GM18498 (cell line): ENCODE measurements at regions not wholly inside any gene's neighbourhood (a gene's known extent, or its start where the extent isn't known, plus 50 kb on each side); places are given as distances from the start of the nearest gene placed in this dataset.
"Not testable (repeated sequence)": the region's sequence is repeated elsewhere in the genome, so short reads cannot be mapped to it uniquely, and the experiment has no call there.

Source experiments
- ATAC-seq: cut with Tn5 transposase; IDR thresholded peaks from one replicate; pipeline ENCODE4 v1.9.1; 2021; ENCODE audit warnings: mild to moderate bottlenecking, moderate library complexity; ENCODE audit not compliant: unreplicated experiment

DNA sequence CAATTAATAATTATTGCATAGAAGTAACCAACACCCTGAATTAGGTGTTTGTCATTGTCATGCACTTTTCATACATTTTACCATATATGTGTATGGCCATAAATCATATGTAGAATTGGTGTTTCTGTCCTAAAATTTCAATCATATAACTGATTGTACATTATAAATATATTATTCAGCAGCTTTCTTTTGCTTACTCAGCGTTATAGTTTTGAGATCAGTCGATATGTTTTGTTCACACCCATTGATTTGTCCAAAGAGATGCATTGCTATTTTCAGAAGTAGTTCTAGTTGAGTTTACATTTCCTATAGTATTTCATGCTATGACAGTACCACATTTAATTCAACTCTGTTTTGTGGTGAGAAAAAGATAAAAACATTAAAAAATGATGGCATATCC is 50.5 kb upstream of the PARP4 start:
- no peak for ATAC-seq

DNA sequence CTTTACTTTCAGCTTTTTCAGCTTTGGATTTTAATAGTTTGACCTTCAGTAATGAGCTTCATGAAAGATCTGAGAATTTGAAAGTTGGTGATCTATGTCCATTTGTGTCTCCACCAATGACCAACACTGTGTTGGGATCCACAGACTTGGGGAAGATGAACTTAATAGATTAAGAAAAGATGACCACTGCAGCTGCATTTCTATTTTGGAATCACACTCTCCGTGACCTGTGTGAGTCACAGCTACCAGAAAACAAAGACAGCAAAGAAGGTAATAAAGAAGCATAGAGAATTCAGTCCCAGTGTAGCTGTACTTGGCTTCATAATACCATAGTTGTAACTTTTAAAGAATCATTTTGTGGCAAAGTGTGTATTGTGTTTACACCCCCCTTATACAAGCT is 51.4 kb upstream of the PARP4 start:
- not testable (repeated sequence) for ATAC-seq

DNA sequence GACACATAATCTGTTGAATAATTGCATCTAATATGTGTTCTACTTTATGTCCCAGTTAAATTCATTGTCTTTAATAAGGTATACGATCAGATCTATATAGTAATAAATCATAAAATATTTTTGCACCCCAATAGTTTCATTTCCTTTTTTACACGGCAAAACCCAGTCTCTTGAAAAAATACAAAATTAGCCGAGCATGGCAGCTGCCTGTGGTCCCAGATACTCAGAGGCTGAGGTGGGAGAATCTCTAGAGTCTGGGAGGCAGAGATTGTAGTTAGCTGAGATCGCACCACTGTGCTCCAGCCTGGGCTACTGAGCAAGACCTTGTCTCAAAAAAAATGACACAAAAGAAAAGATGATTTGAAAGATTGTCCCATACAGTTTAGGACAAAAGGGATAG is 52.3 kb upstream of the PARP4 start:
- peak; percentile 77 for ATAC-seq

DNA sequence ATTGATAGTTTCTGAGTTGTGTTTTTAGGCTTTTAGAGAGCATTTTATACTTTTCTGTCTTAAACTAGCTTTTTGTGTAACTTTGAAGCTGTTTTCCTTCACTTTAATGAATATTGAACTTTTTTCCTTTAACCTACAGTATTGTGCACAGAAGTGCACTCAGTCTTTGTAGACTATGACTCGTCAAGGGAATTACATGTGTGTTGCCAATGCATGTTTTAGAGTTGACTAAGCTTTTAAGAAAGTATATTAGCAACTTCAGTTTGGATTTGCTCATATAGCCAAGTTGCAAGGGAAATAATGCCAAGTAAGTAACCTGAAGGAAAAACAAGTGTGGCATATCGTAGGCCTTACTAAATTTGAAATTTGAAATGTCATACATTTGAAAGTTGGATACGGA is 55.0 kb upstream of the PARP4 start:
- not testable (repeated sequence) for ATAC-seq

DNA sequence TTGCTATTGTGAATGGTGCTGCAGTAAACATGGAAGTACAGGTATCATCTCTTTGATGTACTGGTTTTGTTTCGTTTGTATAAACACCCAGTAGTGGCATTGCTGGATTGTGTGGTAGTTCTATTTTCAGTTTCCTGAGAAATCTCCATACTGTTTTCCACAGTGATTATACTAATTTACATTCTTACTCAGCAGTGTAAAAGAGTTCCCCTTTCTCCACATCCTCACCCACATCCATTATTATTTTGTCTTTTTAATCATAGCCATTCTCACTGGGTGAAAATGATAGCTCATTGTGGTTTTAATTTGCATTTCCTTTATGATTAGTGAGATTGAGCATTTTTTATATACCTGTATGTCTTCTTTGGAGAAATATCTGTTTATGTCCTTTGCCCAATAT is 62.3 kb upstream of the PARP4 start:
- ATAC-seq: no peak

DNA sequence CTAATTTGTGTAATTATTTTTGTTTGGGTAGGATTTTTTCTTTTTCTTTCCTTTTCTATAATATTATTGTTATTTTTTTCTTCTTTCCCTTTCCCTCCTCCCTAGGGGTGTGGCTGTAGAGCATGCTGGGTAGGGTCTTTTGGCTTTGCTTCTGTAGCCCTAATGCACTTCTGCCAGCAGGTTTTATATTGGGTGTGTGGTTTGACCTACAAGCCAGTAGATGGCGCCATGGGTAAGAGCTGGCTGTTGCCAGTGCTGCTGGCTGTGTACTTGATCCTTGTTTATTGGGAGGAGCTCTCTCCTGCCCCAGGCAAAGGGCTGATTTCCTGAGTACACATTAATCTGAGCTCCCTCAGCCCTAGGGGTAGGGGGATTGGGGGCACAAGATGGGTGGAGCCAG is 67.7 kb upstream of the PARP4 start:
- not testable (repeated sequence) for ATAC-seq

DNA sequence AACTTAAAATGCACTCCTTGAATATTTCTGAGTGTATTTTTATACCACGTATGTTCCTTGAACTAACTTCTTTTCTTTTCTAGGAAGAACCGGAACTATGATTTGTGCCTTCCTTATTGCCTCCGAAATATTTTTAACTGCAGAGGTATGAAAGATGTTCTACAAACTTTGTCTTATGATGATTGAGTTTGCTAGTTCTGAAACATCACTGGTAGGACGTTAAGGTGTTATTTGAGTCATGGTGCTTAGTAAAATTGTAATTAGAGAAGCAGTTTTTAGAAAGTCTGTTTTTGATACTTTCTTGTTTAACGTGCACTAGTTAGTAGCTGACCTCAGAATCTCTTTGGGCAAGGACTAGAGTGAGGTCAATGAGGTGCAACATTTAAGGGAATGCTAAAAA is 69.0 kb upstream of the PARP4 start:
- ATAC-seq: not testable (repeated sequence)

DNA sequence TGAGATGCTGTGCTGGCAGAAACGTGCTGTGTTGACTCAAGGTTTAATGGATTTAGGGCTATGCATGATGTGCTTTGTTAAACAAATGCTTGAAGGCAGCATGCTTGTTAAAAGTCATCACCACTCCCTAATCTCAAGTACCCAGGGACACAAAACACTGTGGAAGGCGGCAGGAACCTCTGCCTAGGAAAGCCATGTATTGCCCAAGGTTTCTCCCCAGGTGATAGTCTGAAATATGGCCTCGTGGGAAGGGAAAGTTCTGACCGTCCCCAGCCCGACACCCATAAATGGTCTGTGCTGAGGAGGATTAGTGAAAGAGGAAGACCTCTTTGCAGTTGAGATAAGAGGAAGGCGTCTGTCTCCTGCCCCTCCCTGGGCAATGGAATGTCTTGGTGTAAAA is 79.1 kb upstream of the PARP4 start:
- ATAC-seq: not testable (repeated sequence)

DNA sequence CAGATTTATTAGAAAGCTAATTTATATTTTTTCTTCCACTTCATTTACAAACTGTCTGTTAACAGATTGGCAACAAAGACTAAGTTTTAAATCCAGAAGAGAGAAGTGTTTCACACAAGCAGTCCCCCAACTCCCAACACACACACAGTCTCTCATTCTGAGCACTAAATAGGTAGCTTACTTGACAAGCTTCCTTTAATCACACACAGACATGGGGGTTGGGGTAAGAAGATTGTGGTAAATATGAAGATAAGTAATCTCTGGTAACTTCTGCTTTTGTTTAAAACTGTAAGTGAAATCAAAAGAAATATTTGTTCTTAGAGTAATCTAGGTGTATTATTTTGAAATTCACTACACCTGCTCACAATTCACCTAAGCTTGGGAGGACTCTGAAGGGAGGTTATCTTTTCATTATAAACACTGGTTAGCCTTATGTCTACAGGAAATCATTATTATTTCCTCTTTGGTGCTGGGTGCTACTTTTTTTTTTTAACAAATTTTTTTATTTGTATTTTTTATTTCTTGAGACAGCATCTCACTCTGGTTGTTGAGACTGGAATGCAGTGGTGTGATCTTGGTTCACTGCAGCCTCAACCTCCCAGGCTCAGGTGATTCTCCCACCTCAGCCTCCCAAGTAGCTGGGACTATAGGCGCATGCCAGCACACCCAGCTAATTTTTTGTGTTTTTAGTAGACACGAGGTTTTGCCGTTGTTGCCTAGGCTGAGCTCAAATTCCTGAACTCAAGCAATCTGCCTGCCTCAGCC is 82.1 kb upstream of the ATP12A start:
- ATAC-seq: not testable (repeated sequence)

DNA sequence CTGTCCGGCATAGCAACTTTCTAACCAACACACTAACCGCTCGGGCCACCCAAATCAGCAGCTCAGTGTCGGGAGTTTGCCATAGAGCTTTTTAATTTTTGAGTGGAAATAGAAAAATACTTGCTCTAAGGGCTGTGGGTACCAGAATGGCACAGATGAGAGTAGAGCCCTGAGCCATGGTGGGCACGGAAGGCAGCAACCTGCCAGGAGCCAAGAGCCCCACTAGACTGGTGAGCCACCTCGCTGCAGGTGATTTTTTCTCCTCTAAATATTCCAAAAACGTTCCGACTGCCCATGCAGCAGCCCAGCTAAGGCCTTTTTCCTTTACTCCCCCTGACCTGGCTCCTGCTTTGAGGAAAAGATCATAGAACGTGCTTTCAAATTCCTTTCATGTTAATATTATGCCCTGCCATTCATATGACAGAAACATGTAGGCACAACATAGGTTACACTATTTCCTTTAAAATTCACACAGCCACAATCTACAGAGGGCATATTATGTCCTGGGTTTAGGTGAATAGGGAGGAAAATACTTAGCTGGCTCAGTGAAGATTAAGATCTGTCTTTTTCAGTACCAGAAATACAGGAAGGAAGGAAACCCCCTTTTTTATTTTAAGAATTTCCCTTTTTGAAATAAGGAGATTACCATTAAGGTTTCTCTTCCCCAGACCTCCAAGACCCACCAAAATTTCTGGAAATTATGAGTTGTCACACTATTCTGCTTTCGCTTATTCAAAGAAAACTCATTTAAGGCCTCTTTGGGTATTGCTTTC is 81.0 kb upstream of the ATP12A start:
- ATAC-seq: not testable (repeated sequence)

DNA sequence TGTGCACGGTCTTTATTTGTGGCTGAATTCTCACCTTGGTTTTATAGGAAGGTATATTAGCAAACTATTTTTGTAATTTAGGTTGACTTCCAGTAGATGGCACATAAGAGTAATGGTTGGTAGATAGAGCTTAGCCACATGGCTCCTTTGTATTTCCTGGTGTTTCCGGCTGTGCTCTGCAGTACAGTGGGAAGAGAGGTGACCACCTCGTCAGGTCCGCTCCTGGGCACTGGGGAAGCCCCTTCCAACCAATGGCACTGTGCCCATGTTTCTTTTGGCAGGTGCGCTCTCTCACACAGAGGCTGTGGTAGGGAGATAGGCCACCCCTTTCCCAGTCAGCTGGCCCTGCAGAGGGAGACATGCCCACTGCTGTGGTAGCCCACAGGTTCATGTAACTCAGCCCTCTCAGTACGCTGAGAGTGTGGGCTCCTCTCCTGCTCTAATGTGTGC is 74.3 kb upstream of the ATP12A start:
- ATAC-seq: no peak

DNA sequence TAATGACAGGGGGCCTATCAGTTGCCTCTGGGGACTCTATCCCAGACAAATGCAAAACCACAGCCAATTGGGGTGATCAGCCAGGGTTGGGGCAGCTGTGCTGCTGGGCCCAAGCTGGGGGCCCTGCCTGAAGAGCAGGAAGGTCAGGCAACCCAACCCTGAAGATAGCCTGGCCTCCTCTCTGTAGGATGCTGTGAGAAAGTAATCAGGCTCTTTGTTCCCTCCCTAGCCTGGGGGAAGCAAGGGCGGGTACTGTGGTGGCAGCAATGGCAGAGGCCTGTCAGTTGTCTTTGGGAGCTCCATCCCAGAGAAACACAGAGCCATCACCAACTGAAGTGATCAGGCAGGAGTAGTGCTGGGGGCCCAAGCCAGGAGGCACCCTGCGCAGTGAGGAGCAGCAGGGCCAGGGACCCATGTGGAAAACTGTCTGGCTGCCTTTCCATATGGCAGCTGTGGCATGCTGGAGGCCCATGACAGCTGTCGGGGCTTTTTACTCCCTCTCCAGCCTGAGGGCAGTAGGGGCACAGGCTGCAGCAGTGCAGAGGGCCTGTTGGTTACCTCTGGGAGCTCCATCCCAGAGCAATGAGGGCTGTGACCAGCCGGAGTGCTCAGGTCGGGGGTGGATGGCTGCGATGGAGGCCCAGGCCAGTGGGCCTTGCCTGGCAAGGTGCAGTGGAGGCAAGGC is 73.6 kb upstream of the ATP12A start:
- ATAC-seq: no peak

DNA sequence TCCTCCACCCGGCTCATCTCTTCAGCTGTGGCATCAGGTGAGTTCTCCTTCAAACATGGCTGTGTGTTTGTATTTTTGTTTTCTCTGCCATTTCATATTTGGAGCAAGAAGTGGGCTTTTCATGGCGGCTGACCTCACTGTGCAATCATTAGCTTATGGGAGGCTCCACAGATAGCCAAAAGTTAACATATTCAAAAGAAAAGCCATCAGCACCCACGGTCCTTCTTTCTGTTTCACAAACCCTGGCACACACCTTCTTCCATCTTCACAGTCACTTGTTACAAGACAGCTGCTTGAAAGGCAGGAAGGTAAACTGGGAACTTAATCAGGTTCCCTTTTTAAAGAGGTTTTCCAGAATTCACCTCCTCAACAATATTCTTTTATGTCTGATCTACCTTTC is 69.3 kb upstream of the ATP12A start:
- ATAC-seq: no peak

DNA sequence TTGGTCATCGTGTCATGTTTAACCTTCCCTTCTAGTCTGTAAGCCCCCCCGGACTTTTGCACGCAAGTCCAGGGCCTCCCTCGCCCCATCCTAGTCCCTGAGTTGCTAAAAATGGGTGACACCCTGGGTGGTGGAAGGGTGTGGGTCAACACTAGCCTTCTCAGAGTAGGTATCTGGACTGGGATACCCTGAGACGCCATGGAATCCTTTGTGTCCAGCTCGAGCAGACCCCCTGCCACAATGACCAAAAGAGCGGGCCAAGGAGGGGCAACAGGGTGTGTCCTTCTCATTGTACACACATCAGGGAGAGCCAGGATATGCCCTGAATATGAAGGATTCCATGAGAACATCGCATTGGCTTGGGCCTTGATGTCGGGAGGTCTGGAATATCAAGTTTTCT is 67.5 kb upstream of the ATP12A start:
- no peak for ATAC-seq

DNA sequence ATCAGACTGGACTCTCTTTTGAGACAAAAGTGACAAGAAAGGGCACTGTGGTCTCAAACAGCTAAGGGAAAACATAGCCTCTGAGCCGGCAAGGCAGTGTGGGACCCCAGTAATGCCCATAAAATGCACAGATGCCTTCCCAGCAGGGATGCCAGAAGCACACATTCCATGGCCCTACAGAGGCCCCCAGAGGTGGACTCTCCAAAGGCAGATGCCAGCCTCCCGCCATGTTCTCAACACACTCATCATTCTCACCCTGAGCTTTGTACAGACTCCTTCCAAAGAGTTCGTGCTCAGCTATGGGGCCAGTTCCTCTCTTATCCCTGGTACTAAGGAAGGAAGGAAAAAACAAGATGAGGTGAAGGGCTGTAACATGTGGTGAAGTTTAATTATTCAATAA is 67.1 kb upstream of the ATP12A start:
- no peak for ATAC-seq

DNA sequence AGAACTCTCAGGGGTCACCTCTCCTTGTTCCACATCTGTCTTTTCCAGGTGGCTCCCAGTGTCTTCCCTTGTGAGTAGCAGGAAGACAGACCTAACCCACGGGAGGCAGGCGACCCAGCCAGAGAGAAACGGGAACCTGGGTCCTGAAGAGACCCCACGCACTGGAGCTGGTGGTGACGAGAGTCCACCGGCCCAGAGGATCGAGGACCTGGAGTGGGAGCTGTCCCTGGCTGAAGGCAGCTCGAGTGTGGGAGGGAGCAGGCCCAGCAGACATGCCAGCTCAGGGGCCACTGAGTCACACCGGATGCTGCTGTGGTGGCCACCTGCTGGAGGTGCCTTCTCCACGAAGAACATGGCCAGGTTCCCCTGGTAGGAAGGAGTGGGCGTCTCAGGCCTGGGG is 66.5 kb upstream of the ATP12A start:
- no peak for ATAC-seq

DNA sequence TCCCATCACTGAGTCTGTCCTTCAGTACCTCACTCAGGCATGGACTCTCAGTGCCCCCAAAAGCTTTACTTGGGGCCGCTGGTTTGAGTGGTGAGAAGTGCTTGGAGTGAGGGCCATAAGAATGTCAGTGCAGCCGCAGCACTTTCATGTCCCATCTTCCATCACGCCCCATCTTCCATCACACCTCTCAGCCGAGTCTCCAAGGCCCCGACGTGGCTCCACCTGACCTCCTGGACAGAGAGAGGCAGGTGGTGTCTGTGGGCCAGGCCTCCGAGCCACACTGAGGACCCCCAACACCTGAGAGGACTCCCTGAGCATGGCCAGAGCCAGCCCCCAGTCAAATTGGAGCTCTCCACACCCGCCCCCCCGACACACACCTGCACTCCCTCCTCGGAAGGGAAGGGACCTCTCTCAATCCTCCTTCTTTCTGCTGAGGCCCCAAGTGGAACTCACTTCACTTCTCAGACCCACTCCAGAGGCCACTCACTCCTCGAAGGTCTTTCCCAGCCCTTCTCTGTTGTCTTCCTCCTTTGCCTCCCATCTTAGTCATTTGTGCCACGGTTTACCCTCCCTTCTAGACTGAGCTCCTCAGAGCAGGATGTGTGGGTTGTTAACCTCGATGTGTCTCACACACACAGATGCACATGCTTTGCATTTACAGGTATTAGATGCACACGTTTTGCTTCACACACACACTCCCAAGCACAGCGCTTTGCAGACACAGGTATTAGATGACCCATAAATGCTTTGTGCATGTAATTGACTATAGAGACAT is 65.7 kb upstream of the ATP12A start:
- ATAC-seq: no peak

DNA sequence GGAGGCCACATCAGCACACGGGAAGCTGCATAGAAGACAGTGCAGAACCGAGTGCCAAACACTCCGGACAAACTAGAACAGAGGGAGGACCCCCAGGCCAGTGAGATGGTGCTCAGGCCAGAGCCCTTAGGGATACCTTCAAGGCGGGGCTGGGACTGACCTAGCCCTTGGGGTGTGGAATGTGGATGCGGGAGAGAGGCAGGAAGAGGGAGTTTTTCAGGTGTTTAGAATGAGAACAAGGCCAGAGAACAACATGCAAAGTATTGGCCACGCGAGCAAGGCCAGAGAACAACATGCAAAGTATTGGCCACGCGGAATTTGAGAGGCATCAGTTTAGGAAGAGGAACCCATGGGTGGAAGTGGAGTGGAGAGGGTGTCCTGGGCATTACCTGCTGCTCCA is 65.1 kb upstream of the ATP12A start:
- no peak for ATAC-seq

DNA sequence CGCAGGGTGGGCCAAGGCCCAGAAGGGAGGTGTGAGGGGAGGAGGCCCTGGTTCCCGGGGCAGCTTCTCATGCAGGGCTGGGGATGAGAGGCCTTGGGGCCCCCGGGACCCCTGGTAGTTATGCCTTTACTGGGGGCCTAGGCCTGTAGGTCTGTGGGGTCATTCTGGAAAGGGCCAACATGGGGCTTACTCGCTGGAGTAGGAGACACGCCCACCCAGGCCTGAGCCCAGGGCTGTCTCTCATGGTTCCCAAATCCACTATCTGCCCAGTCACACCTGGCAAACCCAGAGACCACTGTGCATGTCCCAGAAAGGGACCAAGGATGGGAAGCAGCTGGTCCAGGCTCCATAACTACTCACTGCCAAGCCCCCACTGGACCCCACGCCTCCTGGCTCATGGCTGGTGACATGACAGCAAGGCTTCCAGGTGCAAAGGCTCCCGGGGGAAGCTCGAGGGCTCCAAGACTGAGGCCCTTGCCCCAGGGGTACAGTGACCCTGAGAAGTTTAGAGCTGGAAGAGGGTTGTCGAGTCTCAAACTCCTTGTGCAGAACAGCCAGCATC is 64.2 kb upstream of the ATP12A start:
- ATAC-seq: no peak

DNA sequence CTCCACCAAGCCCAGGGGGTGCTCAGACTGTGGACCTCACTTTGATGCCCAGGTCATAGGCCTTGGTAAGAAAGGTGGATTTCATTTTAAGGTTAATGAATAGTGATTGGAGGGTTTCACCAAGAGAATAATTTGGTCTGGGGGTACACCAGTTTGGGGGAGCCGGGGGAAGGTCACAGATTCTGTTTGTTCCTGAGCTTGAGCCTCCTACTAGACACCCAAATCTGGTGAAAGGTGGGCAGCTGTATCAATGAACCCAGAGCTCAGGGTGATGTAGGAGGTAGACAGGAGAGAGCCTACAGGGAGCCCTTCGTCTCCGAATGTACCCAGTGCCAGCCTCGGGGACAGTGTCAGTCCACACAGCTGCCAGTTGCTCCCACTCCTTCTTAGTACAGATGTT is 63.7 kb upstream of the ATP12A start:
- no peak for ATAC-seq
